Middle frontal gyrus (tissue), 1 donor: ENCODE measurements at regions not wholly inside any gene's neighbourhood (a gene's known extent, or its start where the extent isn't known, plus 50 kb on each side); places are given as distances from the start of the nearest gene placed in this dataset.

Experiments
- DNase-seq: peaks from one replicate; pipeline ENCODE4 v3.0.0-alpha.2; 2015; ENCODE audit warnings: low spot score; ENCODE audit errors: extremely low spot score

GRCh38 chr2:128380061-128380889, 61.6 kb upstream of the HS6ST1 start:
- DNase-seq, result no peak

- DNase-seq, result no peak
These were observed 62.6 kb upstream of the HS6ST1 start for GRCh38 chr2:128380961-128381938.

GRCh38 chr2:128384446-128384845, 65.8 kb upstream of the HS6ST1 start:
- no peak for DNase-seq

GRCh38 chr2:128384956-128385355, 66.3 kb upstream of the HS6ST1 start:
- DNase-seq, result no peak

GRCh38 chr2:128385365-128385764, 66.7 kb upstream of the HS6ST1 start:
- DNase-seq, result no peak

GRCh38 chr2:128386066-128386465, 67.4 kb upstream of the HS6ST1 start:
- DNase-seq, result no peak

- DNase-seq, result no peak
These were observed 69.9 kb upstream of the HS6ST1 start for GRCh38 chr2:128388499-128388941.

GRCh38 chr2:128389388-128390086, 70.9 kb upstream of the HS6ST1 start:
- no peak for DNase-seq

GRCh38 chr2:128390256-128390990, 71.8 kb upstream of the HS6ST1 start:
- no peak for DNase-seq

GRCh38 chr2:128390991-128391630, 72.4 kb upstream of the HS6ST1 start:
- DNase-seq, result no peak

- no peak for DNase-seq
These were observed 73.0 kb upstream of the HS6ST1 start for GRCh38 chr2:128391679-128392078.

GRCh38 chr2:128392207-128392606, 73.5 kb upstream of the HS6ST1 start:
- no peak for DNase-seq

GRCh38 chr2:128394007-128394730, 75.5 kb upstream of the HS6ST1 start:
- no peak for DNase-seq

GRCh38 chr2:128395196-128395595, 76.5 kb upstream of the HS6ST1 start:
- no peak for DNase-seq

- DNase-seq, result no peak
These were observed 77.2 kb upstream of the HS6ST1 start for GRCh38 chr2:128395640-128396499.

- no peak for DNase-seq
These were observed 77.8 kb upstream of the HS6ST1 start for GRCh38 chr2:128396500-128396891.

- DNase-seq, result no peak
These were observed 78.3 kb upstream of the HS6ST1 start for GRCh38 chr2:128396946-128397345.

- no peak for DNase-seq
These were observed 80.6 kb upstream of the HS6ST1 start for GRCh38 chr2:128399256-128399655.
